Coronary artery (tissue), 2 donors: ENCODE measurements at regions not wholly inside any gene's neighbourhood (a gene's known extent, or its start where the extent isn't known, plus 50 kb on each side); places are given as distances from the start of the nearest gene placed in this dataset.

ENCODE experiments used
- DNase-seq: peaks from one replicate; pipeline ENCODE4 v3.0.0-alpha.2; 2017; ENCODE audit warnings: low spot score
- H3K27ac ChIP-seq, 2 donors: fragments of 200-600 bp; sonication (generic); one replicate each; pipeline ENCODE4 v1.5.1; 2016 to 2019
- H3K4me3 ChIP-seq: fragments of 200-600 bp; sonication (generic); 2 replicates; pipeline ENCODE4 v1.5.1; 2016; ENCODE audit warnings: mild to moderate bottlenecking, moderate library complexity
- TF ChIP-seq, protein P1 (sequence below): fragments of 200-600 bp; sonication (generic); IDR thresholded peaks from one replicate; pipeline ENCODE4 v1.5.1; 2019; ENCODE audit warnings: antibody characterized with exemption

DNA sequence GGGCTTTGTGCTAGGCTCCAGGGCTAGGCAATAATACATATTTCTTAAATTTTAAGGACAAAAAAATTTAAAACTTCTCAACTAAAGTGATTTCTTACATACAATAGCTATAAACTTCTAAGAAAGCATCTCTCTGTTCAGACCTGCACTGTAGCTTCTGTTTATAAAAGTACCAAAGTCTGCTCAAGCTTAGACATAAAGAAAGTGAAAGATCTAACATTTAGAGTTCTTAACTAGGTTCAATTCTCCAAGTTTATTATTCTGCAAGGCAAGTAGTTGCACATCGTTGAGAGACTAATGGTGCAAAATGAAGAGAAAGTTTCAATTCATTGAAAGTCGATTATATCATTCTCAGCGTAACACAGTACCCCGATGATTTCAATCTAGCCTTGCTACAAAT lies 857.4 kb upstream of the HTR2C start:
- Histone ChIP-seq H3K27ac (no peak overlapping the region), H3K4me3 (no peak overlapping the region)
- TF ChIP-seq, protein P1, sequence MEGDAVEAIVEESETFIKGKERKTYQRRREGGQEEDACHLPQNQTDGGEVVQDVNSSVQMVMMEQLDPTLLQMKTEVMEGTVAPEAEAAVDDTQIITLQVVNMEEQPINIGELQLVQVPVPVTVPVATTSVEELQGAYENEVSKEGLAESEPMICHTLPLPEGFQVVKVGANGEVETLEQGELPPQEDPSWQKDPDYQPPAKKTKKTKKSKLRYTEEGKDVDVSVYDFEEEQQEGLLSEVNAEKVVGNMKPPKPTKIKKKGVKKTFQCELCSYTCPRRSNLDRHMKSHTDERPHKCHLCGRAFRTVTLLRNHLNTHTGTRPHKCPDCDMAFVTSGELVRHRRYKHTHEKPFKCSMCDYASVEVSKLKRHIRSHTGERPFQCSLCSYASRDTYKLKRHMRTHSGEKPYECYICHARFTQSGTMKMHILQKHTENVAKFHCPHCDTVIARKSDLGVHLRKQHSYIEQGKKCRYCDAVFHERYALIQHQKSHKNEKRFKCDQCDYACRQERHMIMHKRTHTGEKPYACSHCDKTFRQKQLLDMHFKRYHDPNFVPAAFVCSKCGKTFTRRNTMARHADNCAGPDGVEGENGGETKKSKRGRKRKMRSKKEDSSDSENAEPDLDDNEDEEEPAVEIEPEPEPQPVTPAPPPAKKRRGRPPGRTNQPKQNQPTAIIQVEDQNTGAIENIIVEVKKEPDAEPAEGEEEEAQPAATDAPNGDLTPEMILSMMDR, result no peak
- DNase-seq, result no peak

DNA sequence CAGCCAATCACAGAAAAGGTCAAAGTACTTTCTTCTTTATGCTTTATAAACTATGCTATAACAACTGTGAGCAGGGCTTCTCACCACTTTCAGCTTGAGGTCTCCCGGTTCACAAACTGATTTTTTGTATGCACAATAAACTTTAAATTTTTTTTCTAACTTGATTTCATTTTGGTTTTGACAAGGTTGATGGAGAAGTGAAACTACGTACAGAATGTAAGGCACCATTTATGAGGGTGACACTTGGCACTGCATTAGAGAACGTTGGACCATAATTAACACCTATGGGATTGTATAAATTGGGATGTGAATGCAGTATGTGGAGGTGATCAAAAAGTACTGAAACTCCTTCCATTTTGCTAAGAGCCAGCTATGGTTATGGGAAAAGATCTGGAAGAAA lies 857.9 kb upstream of the HTR2C start:
- no peak overlapping the region for H3K27ac ChIP-seq
- DNase-seq, result no peak
- TF ChIP-seq, protein P1, result no peak
- no peak overlapping the region for H3K4me3 ChIP-seq

DNA sequence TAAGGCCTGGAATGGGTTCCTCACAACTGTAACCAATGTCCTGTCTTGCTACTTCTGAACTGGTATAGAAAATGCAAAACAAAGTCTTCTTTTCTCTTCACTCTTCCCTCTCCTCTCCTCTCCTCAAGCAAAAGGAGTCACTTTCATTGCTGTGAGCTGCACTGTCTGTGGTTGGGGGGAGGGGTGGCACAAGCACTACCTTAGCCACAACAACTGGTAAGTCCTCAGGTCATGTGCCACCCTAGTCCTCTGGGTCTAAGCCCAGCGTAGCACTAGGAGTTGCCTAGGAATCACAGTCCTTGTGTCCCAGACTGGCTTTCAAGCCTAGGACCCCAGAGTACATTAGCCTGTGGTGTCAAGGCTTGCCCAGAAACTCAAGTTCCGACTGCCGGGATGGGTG lies 859.3 kb upstream of the AMOT start:
- no peak overlapping the region for H3K4me3 ChIP-seq
- H3K27ac ChIP-seq, result no peak overlapping the region
- TF ChIP-seq, protein P1, result no peak
- no peak for DNase-seq

DNA sequence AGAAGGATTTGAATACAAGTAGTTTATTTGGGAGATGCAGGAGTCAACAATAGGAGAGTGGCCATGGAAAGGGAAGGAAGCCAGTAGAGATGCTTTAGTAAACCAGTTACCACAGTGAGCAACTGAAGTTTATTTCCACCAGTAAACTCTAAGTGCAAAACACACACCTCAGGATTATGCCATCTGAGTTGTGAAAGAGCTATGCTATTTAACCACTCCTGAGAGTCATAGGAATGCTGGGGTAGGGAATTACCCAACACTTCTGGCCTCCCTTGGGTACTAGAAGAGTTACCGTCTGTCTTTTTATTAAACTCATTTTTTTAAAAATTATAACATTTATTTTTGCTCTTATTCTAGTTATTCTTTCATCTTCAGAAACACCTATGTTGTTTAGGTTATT lies 834.6 kb upstream of the AMOT start:
- H3K4me3 ChIP-seq, result no peak overlapping the region
- TF ChIP-seq, protein P1, result no peak
- H3K27ac ChIP-seq, result no peak overlapping the region
- DNase-seq, result no peak

DNA sequence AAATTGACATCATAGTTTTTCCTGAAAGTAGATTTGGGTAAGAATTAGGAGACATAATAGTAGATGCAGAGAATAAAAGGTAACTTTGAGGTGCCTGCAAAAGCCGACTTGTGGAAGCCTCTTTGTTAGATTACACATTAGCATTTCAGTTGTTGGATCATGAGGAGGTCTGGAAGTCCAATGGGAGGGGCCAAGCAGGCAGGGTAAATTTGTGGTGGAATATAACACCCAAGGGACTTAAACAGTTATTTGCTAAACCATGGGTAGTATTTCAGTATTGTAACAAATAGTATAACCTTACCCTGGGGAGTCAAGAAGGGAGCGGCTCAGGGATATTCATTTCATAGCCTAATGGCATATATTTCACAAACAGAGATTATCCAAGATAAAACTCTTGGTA lies 810.7 kb upstream of the AMOT start:
- Histone ChIP-seq H3K27ac (no peak overlapping the region), H3K4me3 (no peak overlapping the region)
- DNase-seq, result no peak
- TF ChIP-seq, protein P1, result no peak

DNA sequence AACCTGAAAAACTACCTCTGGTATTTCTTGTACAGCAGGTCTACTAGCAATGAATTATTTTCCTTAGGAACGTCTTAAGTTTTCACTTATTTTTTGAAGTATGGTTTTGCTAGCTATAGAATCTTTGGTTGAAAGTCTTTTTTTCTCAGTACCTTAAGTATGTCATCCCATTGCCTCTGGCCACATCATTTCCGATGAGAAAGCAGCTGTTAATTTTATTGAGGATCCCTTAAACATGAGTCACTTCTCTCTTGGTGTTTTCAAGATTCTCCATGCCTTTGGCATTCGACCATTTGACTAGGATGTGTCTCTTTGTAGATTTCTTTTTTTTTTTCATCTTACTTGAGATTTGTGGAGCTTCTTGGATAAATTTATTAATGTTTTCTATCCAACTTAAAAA lies 803.8 kb upstream of the AMOT start:
- DNase-seq, result no peak
- TF ChIP-seq, protein P1, result no peak
- Histone ChIP-seq H3K4me3 (no peak overlapping the region), H3K27ac (no peak overlapping the region)

DNA sequence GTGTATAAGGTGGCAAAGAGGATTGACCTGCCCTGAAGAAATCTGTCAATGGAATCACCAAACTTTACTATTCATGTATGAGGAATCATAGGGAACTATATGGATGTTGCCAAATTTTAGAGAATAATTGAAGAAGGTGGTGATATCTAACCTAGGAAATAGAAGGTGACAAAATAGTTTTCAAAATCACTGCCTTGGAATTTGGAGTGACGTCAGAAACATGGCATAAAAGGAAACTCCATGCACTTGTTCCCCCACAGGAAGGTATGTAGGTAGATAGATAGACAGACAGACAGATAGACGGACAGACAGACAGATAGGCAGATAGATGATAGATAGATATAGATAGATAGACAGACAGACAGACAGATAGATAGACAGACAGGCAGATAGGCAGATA lies 793.9 kb upstream of the AMOT start:
- TF ChIP-seq, protein P1, result no peak
- H3K27ac ChIP-seq, result no peak overlapping the region
- DNase-seq, result no peak
- H3K4me3 ChIP-seq, result no peak overlapping the region
